GM10266 (cell line): ENCODE measurements at regions not wholly inside any gene's neighbourhood (a gene's known extent, or its start where the extent isn't known, plus 50 kb on each side); places are given as distances from the start of the nearest gene placed in this dataset.
"Not testable (repeated sequence)": the region's sequence is repeated elsewhere in the genome, so short reads cannot be mapped to it uniquely, and the experiment has no call there.

Experiments used
- DNase-seq: peaks from one replicate; pipeline ENCODE4 v3.0.0; 2012; ENCODE audit errors: extremely low spot score
- CTCF ChIP-seq: IDR thresholded peaks from 2 replicates; pipeline ENCODE4 v1.5.1; 2012; ENCODE audit warnings: mild to moderate bottlenecking, low read depth; ENCODE audit not compliant: control insufficient read depth, insufficient read depth; ENCODE audit errors: missing control alignments

- DNase-seq, result no peak
- no peak for TF ChIP-seq CTCF
Observed at GRCh38 chr5:45795458-45795857, 99.3 kb upstream of the HCN1 start.

GRCh38 chr5:45793638-45794532 is 97.7 kb upstream of the HCN1 start:
- DNase-seq, result peak; percentile 9
- TF ChIP-seq CTCF, result no peak

- TF ChIP-seq CTCF, result no peak
- DNase-seq, result no peak
Observed at GRCh38 chr5:45779874-45780671, 83.9 kb upstream of the HCN1 start.

- no peak for TF ChIP-seq CTCF
- no peak for DNase-seq
Observed at GRCh38 chr5:45774528-45774927, 78.3 kb upstream of the HCN1 start.

GRCh38 chr5:45772402-45772801 is 76.2 kb upstream of the HCN1 start:
- no peak for DNase-seq
- TF ChIP-seq CTCF, result no peak

- TF ChIP-seq CTCF, result no peak
- no peak for DNase-seq
Observed at GRCh38 chr5:45765561-45765960, 69.4 kb upstream of the HCN1 start.

- no peak for TF ChIP-seq CTCF
- DNase-seq, result no peak
Observed at GRCh38 chr5:45750574-45750973, 54.4 kb upstream of the HCN1 start.

GRCh38 chr5:45748511-45748910 is 52.3 kb upstream of the HCN1 start:
- not testable (repeated sequence) for DNase-seq
